Gastroesophageal sphincter (tissue), 4 donors: ENCODE measurements at regions not wholly inside any gene's neighbourhood (a gene's known extent, or its start where the extent isn't known, plus 50 kb on each side); places are given as distances from the start of the nearest gene placed in this dataset.
"Not testable (repeated sequence)": the region's sequence is repeated elsewhere in the genome, so short reads cannot be mapped to it uniquely, and the experiment has no call there.

Experiments
- ATAC-seq: fragments of 150-250 bp; one replicate; pipeline ENCODE4 v1.9.1; 2016; ENCODE audit warnings: mild to moderate bottlenecking, moderate library complexity
- H3K27ac ChIP-seq, 4 donors: fragments of 200-600 bp; sonication (generic) in 3 of 4; 1 replicate in 3 of 4; 2 replicates in 1 of 4; pipeline ENCODE4 v1.5.1; 2016 to 2019
- H3K27me3 ChIP-seq: fragments of 200-600 bp; sonication (generic); one replicate; pipeline ENCODE4 v1.5.1; 2019
- H3K36me3 ChIP-seq, 2 donors: fragments of 200-600 bp; sonication (generic); one replicate each; pipeline ENCODE4 v1.5.1; 2019; ENCODE audit warnings: control low read depth in 1 of 2
- H3K4me1 ChIP-seq, 3 donors: fragments of 200-600 bp; sonication (generic); 1 replicate in 2 of 3; 2 replicates in 1 of 3; pipeline ENCODE4 v1.5.1; 2016 to 2019; ENCODE audit warnings: control low read depth in 2 of 3
- H3K4me3 ChIP-seq, 2 donors: fragments of 200-600 bp; sonication (generic); one replicate each; pipeline ENCODE4 v1.5.1; 2019; ENCODE audit warnings: mild to moderate bottlenecking in 1 of 2, moderate library complexity in 1 of 2
- H3K9me3 ChIP-seq, 3 donors: fragments of 200-600 bp; sonication (generic); one replicate each; pipeline ENCODE4 v1.5.1; 2017 to 2019; ENCODE audit warnings: control low read depth in 2 of 3
- WGBS, 2 donors: methylation state at CpG; one replicate each; pipeline ENCODE4 v1.1.5; 2018; ENCODE audit warnings: low coverage in 1 of 2; 5-methylcytosine and 5-hydroxymethylcytosine counted together

DNA sequence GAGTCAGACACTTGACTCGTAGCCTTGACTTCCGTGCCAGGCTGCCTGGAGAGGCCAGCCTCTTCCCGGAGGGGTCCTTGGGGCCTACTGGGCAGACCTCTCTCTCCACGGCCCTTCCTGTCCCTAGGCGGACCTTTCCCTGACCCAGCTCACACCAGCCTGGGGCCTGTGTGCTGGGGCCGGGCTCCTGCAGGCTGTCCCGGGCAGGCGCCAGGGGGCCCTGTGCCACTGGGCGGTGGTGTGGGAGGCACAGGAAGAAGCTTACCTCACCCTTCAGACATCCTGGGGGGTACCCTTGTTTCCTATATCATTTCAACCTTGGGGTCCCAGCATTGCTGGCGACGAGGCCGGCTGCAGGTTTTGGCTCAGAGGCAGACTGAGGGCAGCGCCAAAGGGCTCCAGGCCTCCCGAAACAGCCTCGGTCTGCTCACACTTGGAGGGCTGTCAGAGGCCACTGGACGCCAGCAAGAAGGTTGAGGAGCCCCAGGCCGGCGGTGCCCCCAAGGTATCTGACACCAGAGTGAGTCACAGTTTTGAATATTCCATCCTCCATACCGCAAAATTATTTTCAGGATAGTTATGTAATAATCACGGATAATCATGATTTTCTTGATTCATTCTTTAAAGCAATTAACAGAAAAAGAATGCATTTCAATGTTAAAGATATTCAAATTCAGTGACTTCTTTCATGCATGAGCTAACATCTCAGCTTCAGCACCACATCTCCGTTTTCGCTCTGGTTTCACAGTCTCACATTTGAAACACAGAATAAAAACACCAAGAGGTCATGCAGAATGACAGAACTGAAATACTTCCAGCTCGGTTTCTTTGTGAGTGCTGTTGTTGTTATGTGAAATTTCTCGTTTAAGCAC, 3967.6 kb upstream of the TPTE start:
- H3K4me3 ChIP-seq, H3K27ac ChIP-seq, H3K36me3 ChIP-seq, H3K27me3 ChIP-seq, H3K4me1 ChIP-seq, H3K9me3 ChIP-seq, ATAC-seq: not testable (repeated sequence)
- WGBS, 2 donors, result no CpG with 5 or more reads among the region's 24 CpGs

DNA sequence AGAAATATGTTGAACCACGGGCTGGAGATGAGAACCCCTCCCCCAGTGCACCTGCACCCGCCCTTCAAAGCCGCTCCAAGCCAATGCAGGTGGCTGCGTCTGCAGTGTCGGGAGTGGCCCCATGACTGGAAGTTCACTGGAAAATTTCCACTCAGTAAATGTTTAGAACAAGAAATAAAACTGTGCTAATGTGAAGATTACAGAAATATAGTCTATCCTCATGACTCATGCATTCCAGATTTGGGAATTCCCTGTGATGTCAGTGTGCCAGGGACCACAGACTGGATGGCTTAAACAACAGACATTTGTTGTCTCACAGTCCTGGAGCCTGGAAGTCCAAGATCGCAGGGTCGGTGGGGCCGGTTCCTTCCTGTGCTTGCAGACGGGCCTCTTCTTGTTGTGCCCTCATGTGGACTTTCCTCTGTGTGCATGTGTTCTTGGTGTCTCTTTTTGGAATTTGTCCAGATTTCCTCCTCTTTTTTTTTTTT, 3967.0 kb upstream of the TPTE start:
- H3K4me3 ChIP-seq, H3K9me3 ChIP-seq, H3K36me3 ChIP-seq, H3K4me1 ChIP-seq, H3K27me3 ChIP-seq, H3K27ac ChIP-seq: not testable (repeated sequence)
- peak; percentile 69 for ATAC-seq
- WGBS, 2 donors, result no CpG with 5 or more reads among the region's 9 CpGs

DNA sequence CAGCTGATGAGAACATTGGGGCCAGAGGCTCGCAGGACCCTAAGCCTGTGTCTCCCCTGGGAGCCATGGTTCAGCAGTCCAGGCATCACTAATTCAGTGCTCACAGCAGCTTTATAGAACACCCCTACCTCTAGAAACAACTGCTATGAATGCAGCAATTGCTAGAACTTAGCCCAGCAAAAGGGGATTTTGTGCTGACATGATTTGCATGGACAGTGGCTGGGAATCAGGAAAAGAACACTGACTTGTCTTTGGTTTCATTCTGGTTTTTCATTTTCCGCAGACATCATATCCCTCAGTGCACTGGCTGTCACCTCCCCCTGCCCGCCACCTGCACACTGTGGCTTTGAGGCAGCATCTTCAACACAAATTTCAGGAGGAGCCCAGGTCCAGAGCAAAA, 3964.9 kb upstream of the TPTE start:
- H3K36me3 ChIP-seq, H3K9me3 ChIP-seq, H3K4me3 ChIP-seq, H3K27ac ChIP-seq, H3K27me3 ChIP-seq, H3K4me1 ChIP-seq, ATAC-seq: not testable (repeated sequence)
- WGBS, 2 donors, result no CpG with 5 or more reads among the region's 3 CpGs

DNA sequence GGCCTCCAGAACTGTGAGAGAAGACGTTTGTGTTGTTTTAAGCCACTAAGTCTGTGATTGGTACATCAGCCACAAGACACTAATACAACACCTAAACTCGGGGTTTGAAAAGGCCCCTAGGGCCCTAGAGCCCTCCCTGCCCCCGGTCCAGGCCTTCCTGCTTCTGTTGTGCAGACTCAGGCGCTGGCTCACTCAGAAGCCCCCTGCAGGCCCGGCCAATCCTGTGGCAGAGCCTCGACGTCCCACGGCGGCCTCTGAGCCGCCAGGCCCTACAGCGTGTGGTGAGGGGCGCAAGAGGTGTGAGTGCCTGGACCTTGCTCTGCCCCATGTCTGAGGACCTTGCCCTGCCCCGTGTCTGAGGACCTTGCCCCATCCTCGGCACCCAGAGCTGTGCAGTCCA, 3964.0 kb upstream of the TPTE start:
- H3K27me3 ChIP-seq, H3K4me3 ChIP-seq, ATAC-seq, H3K9me3 ChIP-seq, H3K27ac ChIP-seq, H3K4me1 ChIP-seq, H3K36me3 ChIP-seq: not testable (repeated sequence)
- no CpG with 5 or more reads among the region's 14 CpGs for WGBS, 2 donors

DNA sequence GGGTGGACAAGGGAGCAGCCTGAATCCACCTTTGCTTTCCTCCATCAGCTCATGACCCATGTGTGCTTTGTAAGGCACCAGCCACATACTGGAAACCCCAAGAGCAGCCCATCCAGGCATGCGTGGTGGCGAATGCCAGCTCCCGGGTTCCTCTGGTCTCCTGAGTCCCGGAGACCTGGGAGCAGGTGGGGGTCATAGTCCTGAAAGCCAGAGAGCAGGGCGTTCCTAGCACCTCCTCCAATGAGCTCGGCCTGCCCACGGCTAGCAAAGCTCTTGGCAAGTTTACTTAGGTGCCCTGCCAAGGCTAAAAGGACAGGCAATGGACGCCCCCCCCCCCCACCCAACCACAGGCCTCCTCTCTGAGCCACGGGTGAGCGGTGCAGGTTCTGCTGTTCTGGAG, 3960.2 kb upstream of the TPTE start:
- no CpG with 5 or more reads among the region's 10 CpGs for WGBS, 2 donors
- H3K36me3 ChIP-seq, H3K9me3 ChIP-seq, H3K4me1 ChIP-seq, H3K27me3 ChIP-seq, ATAC-seq, H3K27ac ChIP-seq, H3K4me3 ChIP-seq: not testable (repeated sequence)

DNA sequence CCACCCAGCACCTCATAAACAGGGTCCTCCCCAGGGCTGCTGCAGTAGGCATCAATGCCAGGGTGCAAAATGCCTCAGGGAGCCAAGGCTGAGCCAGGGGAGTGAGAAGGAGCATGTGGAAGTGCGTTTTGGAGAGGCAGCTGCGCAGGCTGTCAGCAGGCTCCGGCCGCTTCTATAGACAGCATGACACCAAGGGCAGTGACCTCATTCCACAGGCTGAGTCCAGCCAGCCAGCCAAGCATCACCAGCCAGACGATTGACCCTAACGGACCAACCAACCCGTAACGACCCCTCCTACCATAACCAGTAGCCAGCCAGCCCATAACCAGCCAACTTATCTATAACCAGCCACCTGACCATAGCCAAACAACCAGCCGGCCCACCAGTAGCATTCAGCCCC, 3959.8 kb upstream of the TPTE start:
- H3K9me3 ChIP-seq, H3K36me3 ChIP-seq, H3K4me3 ChIP-seq, ATAC-seq, H3K27ac ChIP-seq, H3K27me3 ChIP-seq, H3K4me1 ChIP-seq: not testable (repeated sequence)
- WGBS, 2 donors, result no CpG with 5 or more reads among the region's 9 CpGs

DNA sequence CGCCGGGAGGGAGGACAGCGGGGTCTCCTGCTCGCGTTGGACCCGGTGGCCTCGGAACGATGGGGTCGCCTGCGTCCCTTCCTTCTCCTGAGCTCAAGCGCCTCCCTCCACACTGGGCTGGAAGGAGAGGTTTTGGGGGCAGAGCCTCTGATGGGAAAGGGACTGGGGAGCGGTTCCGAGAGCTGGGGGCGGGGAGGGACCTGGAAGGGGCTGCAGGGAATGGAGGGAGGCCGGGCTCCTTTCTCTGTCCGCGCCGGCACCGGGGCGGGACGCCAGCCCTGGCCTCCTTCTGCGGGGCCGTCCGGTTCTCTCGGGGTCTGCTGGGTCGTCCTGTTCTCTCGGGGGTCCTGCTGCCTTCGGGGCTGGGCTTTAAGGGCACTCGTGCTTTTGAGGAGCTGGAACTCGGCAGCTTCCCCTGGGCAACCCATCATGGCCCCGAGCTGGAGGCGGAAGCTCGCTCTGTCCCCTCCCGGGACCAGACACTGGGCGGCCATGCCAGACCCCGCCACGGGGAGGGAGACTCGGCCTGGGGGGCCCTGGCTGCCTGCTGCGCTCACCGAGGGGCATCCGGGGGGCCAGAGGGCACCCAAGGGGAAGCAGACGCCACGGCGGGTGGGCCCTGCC, 3956.7 kb upstream of the TPTE start:
- not testable (repeated sequence) for ATAC-seq, H3K4me1 ChIP-seq, H3K27me3 ChIP-seq, H3K36me3 ChIP-seq, H3K9me3 ChIP-seq
- Histone ChIP-seq H3K4me3 (peak overlapping the region in 1 of 2 donors; percentile 16), H3K27ac (peak overlapping the region in 1 of 4 donors; percentile 15)
- WGBS, 2 donors, result no CpG with 5 or more reads among the region's 44 CpGs

DNA sequence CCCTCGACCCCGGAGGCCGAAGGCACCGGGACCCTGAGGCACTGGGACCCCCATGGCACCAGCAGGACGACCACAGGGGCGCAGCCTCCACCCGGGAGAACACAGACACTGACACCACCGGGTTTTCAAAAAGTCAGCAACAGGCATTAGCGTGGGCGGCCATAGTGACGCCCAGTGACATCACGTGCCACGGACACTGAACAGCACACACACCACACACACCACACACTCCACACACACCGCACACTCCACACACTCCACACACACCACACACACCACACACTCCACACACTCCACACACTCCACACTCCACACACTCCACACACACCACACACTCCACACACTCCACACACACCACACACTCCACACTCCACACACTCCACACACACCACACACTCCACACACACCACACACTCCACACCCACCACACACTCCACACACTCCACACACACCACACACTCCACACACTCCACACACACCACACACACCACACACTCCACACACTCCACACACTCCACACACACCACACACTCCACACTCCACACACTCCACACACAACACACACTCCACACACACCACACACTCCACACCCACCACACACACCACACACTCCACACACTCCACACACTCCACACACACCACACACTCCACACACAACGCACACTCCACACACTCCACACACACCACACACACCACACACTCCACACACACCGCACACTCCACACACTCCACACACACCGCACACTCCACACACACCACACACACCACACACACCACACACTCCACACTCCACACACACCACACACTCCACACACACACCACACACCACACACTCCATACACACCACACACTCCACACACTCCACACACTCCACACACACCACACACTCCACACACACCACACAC, 3955.9 kb upstream of the TPTE start:
- ATAC-seq, H3K36me3 ChIP-seq, H3K4me1 ChIP-seq, H3K9me3 ChIP-seq, H3K27me3 ChIP-seq: not testable (repeated sequence)
- 25 to 34% methylated on average over 8 to 9 of the region's 17 CpGs for WGBS, 2 donors
- peak overlapping the region in 1 of 4 donors; percentile 15 for H3K27ac ChIP-seq
- peak overlapping the region in 1 of 2 donors; percentile 16 for H3K4me3 ChIP-seq

DNA sequence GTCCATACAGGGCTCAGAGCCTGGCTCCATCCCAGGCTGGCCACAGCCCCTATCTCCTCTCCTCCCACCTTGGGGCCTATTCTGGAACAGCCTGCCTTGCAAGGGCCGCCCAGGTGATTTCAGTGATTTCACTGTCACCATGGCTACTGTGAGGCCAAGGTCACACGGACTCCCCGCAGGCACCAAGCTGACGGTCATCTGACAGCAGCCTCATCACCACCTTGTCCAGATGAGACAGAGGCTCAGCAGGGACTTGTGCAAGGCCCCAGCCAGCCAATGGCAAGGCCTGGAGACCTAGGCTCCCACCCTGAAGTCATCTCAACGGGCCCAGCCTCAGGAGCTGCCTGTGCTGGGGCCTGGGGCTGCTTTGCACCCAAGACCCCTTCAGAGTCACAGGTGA, 3953.8 kb upstream of the TPTE start:
- not testable (repeated sequence) for H3K4me1 ChIP-seq, H3K36me3 ChIP-seq, ATAC-seq, H3K4me3 ChIP-seq, H3K27me3 ChIP-seq, H3K9me3 ChIP-seq, H3K27ac ChIP-seq
- no CpG with 5 or more reads among the region's 5 CpGs for WGBS, 2 donors

DNA sequence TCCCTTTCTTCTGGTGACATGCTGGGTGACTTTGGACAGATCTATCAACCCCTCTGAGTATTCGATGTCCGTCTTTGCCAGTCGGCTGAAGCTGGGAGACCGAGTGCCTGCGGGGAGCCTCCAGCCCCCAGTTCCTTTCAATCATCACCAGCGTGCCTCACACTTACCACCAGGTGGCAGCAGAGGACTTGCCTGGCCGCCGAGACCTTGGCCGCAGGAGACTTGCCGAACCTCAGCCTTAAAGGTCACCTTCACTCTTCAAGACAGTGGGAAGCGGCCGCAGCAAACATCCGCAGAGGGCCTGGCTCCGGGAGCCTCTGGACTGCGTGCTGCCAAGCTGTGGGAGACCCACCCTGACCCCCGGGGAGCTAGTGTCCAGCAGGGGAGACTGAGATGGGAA, 3952.2 kb upstream of the TPTE start:
- H3K27me3 ChIP-seq, H3K27ac ChIP-seq, H3K4me1 ChIP-seq, H3K4me3 ChIP-seq, H3K36me3 ChIP-seq, H3K9me3 ChIP-seq: not testable (repeated sequence)
- WGBS, 2 donors, result no CpG with 5 or more reads among the region's 16 CpGs
- ATAC-seq, result peak; percentile 77

DNA sequence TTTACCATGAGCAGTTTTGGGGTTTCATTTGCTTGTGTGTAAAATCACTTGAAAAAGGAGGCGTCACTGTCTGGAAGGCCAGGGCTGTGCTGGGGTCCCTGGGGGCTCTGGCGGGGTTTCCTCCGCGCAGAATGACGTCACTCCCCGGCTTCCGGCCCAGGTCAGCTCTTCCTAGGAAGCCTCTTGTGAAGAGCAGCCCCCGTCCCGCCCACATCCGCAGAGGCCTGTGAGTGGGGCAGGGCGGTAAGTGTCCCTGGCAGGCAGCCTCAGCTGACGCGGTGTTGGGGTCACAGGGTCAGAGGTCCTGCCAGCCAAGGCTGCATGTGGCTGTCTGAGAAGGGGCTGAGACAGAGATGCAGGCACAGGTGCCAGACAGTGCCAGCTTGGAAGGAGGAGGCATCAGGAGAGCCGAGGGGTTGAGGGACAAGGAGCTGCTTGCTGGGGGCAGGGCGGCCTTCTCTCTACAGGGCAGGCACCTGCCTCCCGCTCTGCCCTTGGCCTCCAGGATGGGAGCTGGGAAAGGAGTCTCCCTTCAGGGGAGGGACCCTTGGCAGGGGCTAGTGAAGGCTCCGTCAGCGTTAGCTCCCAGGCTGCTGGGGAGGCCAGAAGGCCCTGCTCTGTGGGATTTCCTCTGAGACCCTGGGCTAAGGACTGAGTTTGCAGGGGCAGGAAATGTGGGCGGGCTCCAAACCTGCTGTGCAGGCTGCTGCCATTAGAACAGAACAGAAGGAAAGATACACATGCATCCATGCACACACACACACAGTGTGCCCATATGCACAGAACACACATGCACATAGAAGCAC, 3951.6 kb upstream of the TPTE start:
- H3K36me3 ChIP-seq, H3K27me3 ChIP-seq, H3K9me3 ChIP-seq, H3K27ac ChIP-seq, H3K4me3 ChIP-seq, H3K4me1 ChIP-seq: not testable (repeated sequence)
- ATAC-seq, result peak; percentile 83
- WGBS, 2 donors, result no CpG with 5 or more reads among the region's 19 CpGs

DNA sequence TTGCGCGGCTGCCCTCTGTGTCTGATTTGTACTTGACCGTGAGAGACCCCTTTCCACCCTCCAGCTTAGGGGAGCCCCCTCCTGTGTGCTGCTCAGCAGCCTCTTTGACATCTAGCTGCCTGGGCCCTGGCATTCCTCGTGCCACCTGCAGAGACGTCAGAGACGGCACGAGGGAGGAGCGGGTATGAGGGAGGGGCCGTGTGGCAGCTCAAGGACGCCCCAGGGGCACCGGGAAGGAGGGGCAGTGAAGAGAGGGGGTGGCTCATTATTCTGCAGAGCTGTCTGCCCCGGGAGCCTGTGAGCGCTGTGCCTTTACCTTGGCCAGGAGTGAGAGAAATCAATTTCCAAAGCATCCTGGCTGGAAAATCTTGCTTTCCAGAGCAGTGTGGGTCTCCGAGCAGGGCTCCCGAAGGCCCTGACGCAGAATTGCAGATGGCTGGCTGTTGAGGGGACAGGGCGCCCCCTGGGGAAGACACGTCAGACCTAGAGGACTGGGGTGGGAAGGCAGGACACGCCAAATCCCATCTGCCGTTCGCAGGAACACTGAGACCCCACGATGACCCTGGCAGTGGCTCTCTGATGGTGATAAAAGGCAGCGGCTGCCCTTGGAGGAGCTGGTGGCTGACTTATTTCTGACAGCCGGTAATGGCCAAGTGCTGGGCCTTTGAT, 3950.5 kb upstream of the TPTE start:
- not testable (repeated sequence) for ATAC-seq
- no CpG with 5 or more reads among the region's 24 CpGs for WGBS, 2 donors

More for the DNA sequence above, 3950.5 kb upstream of the TPTE start:
- not testable (repeated sequence) for H3K27ac ChIP-seq, H3K27me3 ChIP-seq, H3K36me3 ChIP-seq, H3K4me1 ChIP-seq, H3K9me3 ChIP-seq, H3K4me3 ChIP-seq
